Stomach (tissue), 4 donors: ENCODE measurements at regions not wholly inside any gene's neighbourhood (a gene's known extent, or its start where the extent isn't known, plus 50 kb on each side); places are given as distances from the start of the nearest gene placed in this dataset.

Experiments
- CTCF ChIP-seq, 7 experiments: fragments of 450-650 bp in 4 of 7; fragments of 200-600 bp in 3 of 7; sonication (generic) in 3 of 7; IDR thresholded peaks; one replicate each; pipeline ENCODE4 v1.5.1; 2016 to 2019; ENCODE audit warnings: antibody characterized with exemption in 7 of 7, control low read depth in 2 of 7, mild to moderate bottlenecking in 1 of 7
- POLR2A ChIP-seq, 4 donors: fragments of 450-650 bp; IDR thresholded peaks; one replicate each; pipeline ENCODE4 v1.6.1; 2016; ENCODE audit warnings: antibody characterized with exemption in 4 of 4, control low read depth in 2 of 4, mild to moderate bottlenecking in 1 of 4, moderate library complexity in 1 of 4
- POLR2AphosphoS5 ChIP-seq, 3 donors: sonication (generic); formaldehyde crosslinking; IDR thresholded peaks; one replicate each; pipeline ENCODE4 v1.6.1; 2016; ENCODE audit warnings: antibody characterized with exemption in 3 of 3

GRCh38 chr9:31519826-31520225 is 864.6 kb upstream of the ACO1 start:
- TF ChIP-seq CTCF (IDR thresholded peaks at IDR 0.05) (no peak), POLR2A (IDR thresholded peaks at IDR 0.05) (no peak), POLR2AphosphoS5 (IDR thresholded peaks at IDR 0.05) (no peak)
